OCI-LY1 (cell line): ENCODE measurements at regions not wholly inside any gene's neighbourhood (a gene's known extent, or its start where the extent isn't known, plus 50 kb on each side); places are given as distances from the start of the nearest gene placed in this dataset.

Experiments used
- H2AFZ ChIP-seq: fragments of 200-600 bp; sonication (generic), shearing (Covaris generic); 2 replicates; pipeline ENCODE4 v1.6.0; 2014; ENCODE audit warnings: antibody characterized with exemption, mild to moderate bottlenecking, low read length
- H3F3A ChIP-seq: fragments of 200-600 bp; sonication (generic), shearing (Covaris generic); 2 replicates; pipeline ENCODE4 v1.6.0; 2014; ENCODE audit warnings: mild to moderate bottlenecking, antibody characterized with exemption, low read length, moderate library complexity; ENCODE audit not compliant: insufficient read depth
- H3K27ac ChIP-seq: fragments of 200-600 bp; sonication (generic); 2 replicates; pipeline ENCODE4 v1.5.1; 2014; ENCODE audit warnings: low read length, mixed run types, mild to moderate bottlenecking, low read depth; ENCODE audit not compliant: poor library complexity, severe bottlenecking
- H3K27me3 ChIP-seq: fragments of 200-600 bp; sonication (generic); 2 replicates; pipeline ENCODE4 v1.6.0; 2014; ENCODE audit warnings: antibody characterized with exemption, mild to moderate bottlenecking, low read length, moderate library complexity; ENCODE audit not compliant: insufficient read depth
- H3K36me3 ChIP-seq: fragments of 200-600 bp; sonication (generic); 2 replicates; pipeline ENCODE4 v1.6.1; 2014; ENCODE audit warnings: mild to moderate bottlenecking, antibody characterized with exemption, low read length, moderate library complexity, mixed read lengths; ENCODE audit not compliant: insufficient read depth
- H3K4me1 ChIP-seq: fragments of 200-600 bp; sonication (generic); 2 replicates; pipeline ENCODE4 v1.5.1; 2014; ENCODE audit warnings: mild to moderate bottlenecking, low read length, moderate library complexity; ENCODE audit not compliant: insufficient read depth, severe bottlenecking
- H3K4me2 ChIP-seq: fragments of 200-600 bp; sonication (generic), shearing (Covaris generic); 2 replicates; pipeline ENCODE4 v1.6.1; 2014; ENCODE audit warnings: low read length
- H3K4me3 ChIP-seq: fragments of 200-600 bp; sonication (generic); 2 replicates; pipeline ENCODE4 v1.5.1; 2014; ENCODE audit warnings: low read length, low read depth, mild to moderate bottlenecking, mixed read lengths; ENCODE audit not compliant: poor library complexity, severe bottlenecking
- H3K79me2 ChIP-seq: fragments of 200-600 bp; shearing (Covaris generic); 2 replicates; pipeline ENCODE4 v1.6.1; 2016; ENCODE audit warnings: mixed run types, low read length, mixed read lengths; ENCODE audit not compliant: insufficient read depth
- H3K9ac ChIP-seq: fragments of 200-600 bp; sonication (generic), shearing (Covaris generic); 2 replicates; pipeline ENCODE4 v1.6.1; 2014; ENCODE audit warnings: mild to moderate bottlenecking, low read length, mixed read lengths
- H3K9me2 ChIP-seq: fragments of 200-600 bp; sonication (generic), shearing (Covaris generic); 2 replicates; pipeline ENCODE4 v1.6.1; 2014; ENCODE audit warnings: low read depth, mild to moderate bottlenecking, low read length, mixed read lengths
- H3K9me3 ChIP-seq: fragments of 200-600 bp; shearing (Covaris generic); 2 replicates; pipeline ENCODE4 v1.6.1; 2014; ENCODE audit warnings: low read length, mixed read lengths
- H4K20me1 ChIP-seq: fragments of 200-600 bp; sonication (generic), shearing (Covaris generic); 2 replicates; pipeline ENCODE4 v1.6.0; 2016; ENCODE audit warnings: mild to moderate bottlenecking, low read length; ENCODE audit not compliant: insufficient read depth
- EZH2 ChIP-seq: fragments of 200-600 bp; sonication (generic), shearing (Covaris generic); IDR thresholded peaks from 2 replicates; pipeline ENCODE4 v1.8.0; 2017; ENCODE audit warnings: borderline replicate concordance, mixed run types, mild to moderate bottlenecking, antibody characterized with exemption, low read length, moderate library complexity, mixed read lengths
- TF ChIP-seq, protein P1 (sequence below): fragments of 200-600 bp; sonication (generic), shearing (Covaris generic); IDR thresholded peaks from 2 replicates; pipeline ENCODE4 v1.5.1; 2017; ENCODE audit warnings: mild to moderate bottlenecking, antibody characterized with exemption, low read length, moderate library complexity, mixed read lengths

GRCh38 chr3:117017135-117017894, 307.7 kb downstream of the TUSC7 start:
- TF ChIP-seq, protein P1, sequence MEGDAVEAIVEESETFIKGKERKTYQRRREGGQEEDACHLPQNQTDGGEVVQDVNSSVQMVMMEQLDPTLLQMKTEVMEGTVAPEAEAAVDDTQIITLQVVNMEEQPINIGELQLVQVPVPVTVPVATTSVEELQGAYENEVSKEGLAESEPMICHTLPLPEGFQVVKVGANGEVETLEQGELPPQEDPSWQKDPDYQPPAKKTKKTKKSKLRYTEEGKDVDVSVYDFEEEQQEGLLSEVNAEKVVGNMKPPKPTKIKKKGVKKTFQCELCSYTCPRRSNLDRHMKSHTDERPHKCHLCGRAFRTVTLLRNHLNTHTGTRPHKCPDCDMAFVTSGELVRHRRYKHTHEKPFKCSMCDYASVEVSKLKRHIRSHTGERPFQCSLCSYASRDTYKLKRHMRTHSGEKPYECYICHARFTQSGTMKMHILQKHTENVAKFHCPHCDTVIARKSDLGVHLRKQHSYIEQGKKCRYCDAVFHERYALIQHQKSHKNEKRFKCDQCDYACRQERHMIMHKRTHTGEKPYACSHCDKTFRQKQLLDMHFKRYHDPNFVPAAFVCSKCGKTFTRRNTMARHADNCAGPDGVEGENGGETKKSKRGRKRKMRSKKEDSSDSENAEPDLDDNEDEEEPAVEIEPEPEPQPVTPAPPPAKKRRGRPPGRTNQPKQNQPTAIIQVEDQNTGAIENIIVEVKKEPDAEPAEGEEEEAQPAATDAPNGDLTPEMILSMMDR, result no peak
- no peak for TF ChIP-seq EZH2
- no peaks in the 10 kb centered on the region for H3K79me2 ChIP-seq
- H3K36me3 ChIP-seq, result no peaks in the 10 kb centered on the region
- H2AFZ ChIP-seq, result no peak overlapping the region
- H3K4me3 ChIP-seq, result no peak overlapping the region
- no peak overlapping the region for H3K4me2 ChIP-seq
- no peaks in the 10 kb centered on the region for H4K20me1 ChIP-seq
- no peaks in the 10 kb centered on the region for H3F3A ChIP-seq
- H3K9me2 ChIP-seq, result no peaks in the 10 kb centered on the region
- H3K9me3 ChIP-seq, result no peaks in the 10 kb centered on the region
- no peaks in the 10 kb centered on the region for H3K4me1 ChIP-seq
- H3K9ac ChIP-seq, result no peak overlapping the region
- H3K27me3 ChIP-seq, result no peaks in the 10 kb centered on the region
- no peak overlapping the region for H3K27ac ChIP-seq

DNA sequence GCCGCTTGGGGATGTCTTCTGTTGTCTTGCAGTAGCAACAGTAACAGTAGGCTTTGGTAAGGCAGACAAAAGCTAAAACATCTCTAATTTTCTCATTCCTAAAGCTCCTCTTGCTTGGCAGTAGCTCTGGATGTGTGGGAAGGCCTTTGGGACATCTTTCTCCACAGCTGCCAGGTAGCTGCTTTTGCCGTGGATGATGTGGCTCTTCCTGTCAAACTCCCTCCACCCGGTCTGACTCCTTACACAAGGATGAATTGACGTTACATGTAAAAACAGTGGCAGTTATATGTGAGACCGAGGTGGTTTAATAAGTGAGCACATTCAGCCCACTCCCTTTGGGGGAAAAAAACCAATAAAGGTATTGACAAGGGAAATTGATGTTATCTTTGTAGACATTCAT, 309.1 kb downstream of the TUSC7 start:
- H3K4me1 ChIP-seq, result no peaks in the 10 kb centered on the region
- H3K79me2 ChIP-seq, result no peaks in the 10 kb centered on the region
- no peak overlapping the region for H3K27ac ChIP-seq
- no peaks in the 10 kb centered on the region for H3F3A ChIP-seq
- H3K4me2 ChIP-seq, result no peak overlapping the region
- no peak overlapping the region for H3K4me3 ChIP-seq
- no peaks in the 10 kb centered on the region for H3K27me3 ChIP-seq
- no peak for TF ChIP-seq EZH2
- TF ChIP-seq, protein P1, result no peak
- no peaks in the 10 kb centered on the region for H3K9me2 ChIP-seq
- no peaks in the 10 kb centered on the region for H3K9me3 ChIP-seq
- no peak overlapping the region for H2AFZ ChIP-seq
- no peak overlapping the region for H3K9ac ChIP-seq
- no peaks in the 10 kb centered on the region for H3K36me3 ChIP-seq
- H4K20me1 ChIP-seq, result no peaks in the 10 kb centered on the region

- Histone ChIP-seq H3K9ac (no peak overlapping the region), H3K9me2 (no peaks in the 10 kb centered on the region), H3K4me1 (no peaks in the 10 kb centered on the region), H3F3A (no peaks in the 10 kb centered on the region), H3K27me3 (no peaks in the 10 kb centered on the region), H3K79me2 (no peaks in the 10 kb centered on the region), H3K4me2 (no peak overlapping the region), H3K9me3 (no peaks in the 10 kb centered on the region), H2AFZ (no peak overlapping the region), H4K20me1 (no peaks in the 10 kb centered on the region), H3K4me3 (no peak overlapping the region), H3K36me3 (no peaks in the 10 kb centered on the region), H3K27ac (no peak overlapping the region)
- TF ChIP-seq, protein P1, result peak; percentile 76
- no peak for TF ChIP-seq EZH2
Observed at GRCh38 chr3:117019082-117019713, 309.6 kb downstream of the TUSC7 start.
